ENCODE measurements at regions not wholly inside any gene's neighbourhood (a gene's known extent, or its start where the extent isn't known, plus 50 kb on each side); places are given as distances from the start of the nearest gene placed in this dataset.
A peak's percentile ranks its signal among the peaks of the same experiment; 100 is the strongest.

GRCh38 chr2:226529556-226529955 is 270.1 kb downstream of the IRS1 start:
- no peak for DNase-seq (ENCODE audit: low read depth)
- TF ChIP-seq CTCF (IDR thresholded peaks at IDR 0.05; ENCODE audit: insufficient read depth, low read length, poor library complexity, severe bottlenecking), result no peak
- H3K36me3 ChIP-seq (ENCODE audit: control insufficient read depth, insufficient read depth, low read length), result no peaks in the 10 kb centered on the region
- H3K27me3 ChIP-seq (ENCODE audit: control insufficient read depth, insufficient read depth, low read length), result no peaks in the 10 kb centered on the region
- H3K4me3 ChIP-seq (ENCODE audit: low read depth, low read length), result no peak overlapping the region

GRCh38 chr2:226526716-226527115 is 272.9 kb downstream of the IRS1 start:
- no peak overlapping the region for H3K4me3 ChIP-seq (ENCODE audit: low read depth, low read length)
- no peaks in the 10 kb centered on the region for H3K36me3 ChIP-seq (ENCODE audit: control insufficient read depth, insufficient read depth, low read length)
- DNase-seq (ENCODE audit: low read depth), result no peak
- no peaks in the 10 kb centered on the region for H3K27me3 ChIP-seq (ENCODE audit: control insufficient read depth, insufficient read depth, low read length)
- no peak for TF ChIP-seq CTCF (IDR thresholded peaks at IDR 0.05; ENCODE audit: insufficient read depth, low read length, poor library complexity, severe bottlenecking)

GRCh38 chr2:226524381-226524843 is 275.2 kb downstream of the IRS1 start:
- Histone ChIP-seq H3K27me3 (ENCODE audit: control insufficient read depth, insufficient read depth, low read length) (no peaks in the 10 kb centered on the region), H3K4me3 (ENCODE audit: low read depth, low read length) (no peak overlapping the region), H3K36me3 (ENCODE audit: control insufficient read depth, insufficient read depth, low read length) (no peaks in the 10 kb centered on the region)
- TF ChIP-seq CTCF (IDR thresholded peaks at IDR 0.05; ENCODE audit: insufficient read depth, low read length, poor library complexity, severe bottlenecking), result no peak
- DNase-seq (ENCODE audit: low read depth), result peak; percentile 26

GRCh38 chr2:226520723-226521122 is 278.9 kb downstream of the IRS1 start:
- no peak for TF ChIP-seq CTCF (IDR thresholded peaks at IDR 0.05; ENCODE audit: insufficient read depth, low read length, poor library complexity, severe bottlenecking)

GRCh38 chr2:226515344-226516055 is 284.1 kb downstream of the IRS1 start:
- no peak for TF ChIP-seq CTCF (IDR thresholded peaks at IDR 0.05; ENCODE audit: insufficient read depth, low read length, poor library complexity, severe bottlenecking)
- Histone ChIP-seq H3K27me3 (ENCODE audit: control insufficient read depth, insufficient read depth, low read length) (no peaks in the 10 kb centered on the region), H3K4me3 (ENCODE audit: low read depth, low read length) (no peak overlapping the region), H3K36me3 (ENCODE audit: control insufficient read depth, insufficient read depth, low read length) (no peaks in the 10 kb centered on the region)
- DNase-seq (ENCODE audit: low read depth), result no peak

More at GRCh38 chr2:226520723-226521122, 278.9 kb downstream of the IRS1 start:
- H3K27me3 ChIP-seq (ENCODE audit: control insufficient read depth, insufficient read depth, low read length), result no peaks in the 10 kb centered on the region
- H3K4me3 ChIP-seq (ENCODE audit: low read depth, low read length), result no peak overlapping the region
- no peaks in the 10 kb centered on the region for H3K36me3 ChIP-seq (ENCODE audit: control insufficient read depth, insufficient read depth, low read length)
- DNase-seq (ENCODE audit: low read depth), result no peak

GRCh38 chr2:226514895-226515294 is 284.7 kb downstream of the IRS1 start:
- H3K36me3 ChIP-seq (ENCODE audit: control insufficient read depth, insufficient read depth, low read length), result no peaks in the 10 kb centered on the region
- no peak for TF ChIP-seq CTCF (IDR thresholded peaks at IDR 0.05; ENCODE audit: insufficient read depth, low read length, poor library complexity, severe bottlenecking)
- H3K27me3 ChIP-seq (ENCODE audit: control insufficient read depth, insufficient read depth, low read length), result no peaks in the 10 kb centered on the region
- no peak for DNase-seq (ENCODE audit: low read depth)
- no peak overlapping the region for H3K4me3 ChIP-seq (ENCODE audit: low read depth, low read length)

Data from kidney epithelial cell (primary cell).